Testis (tissue), 2 donors: ENCODE measurements at regions not wholly inside any gene's neighbourhood (a gene's known extent, or its start where the extent isn't known, plus 50 kb on each side); places are given as distances from the start of the nearest gene placed in this dataset.

ENCODE experiments used
- CTCF ChIP-seq, 3 experiments: fragments of 450-650 bp in 2 of 3; fragments of 200-600 bp in 1 of 3; sonication (generic) in 1 of 3; IDR thresholded peaks; one replicate each; pipeline ENCODE4 v1.5.1; 2016 to 2019; ENCODE audit warnings: antibody characterized with exemption in 3 of 3, mild to moderate bottlenecking in 2 of 3, moderate library complexity in 1 of 3
- POLR2A ChIP-seq: fragments of 450-650 bp; IDR thresholded peaks from one replicate; pipeline ENCODE4 v1.6.1; 2017; ENCODE audit warnings: antibody characterized with exemption, mild to moderate bottlenecking, moderate library complexity

GRCh38 chr2:67631483-67631882 is 234.3 kb downstream of the ETAA1 start:
- TF ChIP-seq CTCF (IDR thresholded peaks at IDR 0.05) (no peak), POLR2A (no peak)
